Activated T-cell treated with anti-CD3 and anti-CD28 coated beads for 4 hours (primary cell): ENCODE measurements at regions not wholly inside any gene's neighbourhood (a gene's known extent, or its start where the extent isn't known, plus 50 kb on each side); places are given as distances from the start of the nearest gene placed in this dataset.
"Not testable (repeated sequence)": the region's sequence is repeated elsewhere in the genome, so short reads cannot be mapped to it uniquely, and the experiment has no call there.

Experiments used
- DNase-seq: peaks from one replicate; pipeline ENCODE4 v3.0.0-alpha.2; 2020

GRCh38 chr9:120338340-120338739 is 241.6 kb downstream of the CDK5RAP2 start:
- no peak for DNase-seq

- no peak for DNase-seq
Observed at GRCh38 chr9:120337131-120337530, 242.8 kb downstream of the CDK5RAP2 start.

GRCh38 chr9:120336753-120337090 is 243.2 kb downstream of the CDK5RAP2 start:
- DNase-seq = no peak

DNA sequence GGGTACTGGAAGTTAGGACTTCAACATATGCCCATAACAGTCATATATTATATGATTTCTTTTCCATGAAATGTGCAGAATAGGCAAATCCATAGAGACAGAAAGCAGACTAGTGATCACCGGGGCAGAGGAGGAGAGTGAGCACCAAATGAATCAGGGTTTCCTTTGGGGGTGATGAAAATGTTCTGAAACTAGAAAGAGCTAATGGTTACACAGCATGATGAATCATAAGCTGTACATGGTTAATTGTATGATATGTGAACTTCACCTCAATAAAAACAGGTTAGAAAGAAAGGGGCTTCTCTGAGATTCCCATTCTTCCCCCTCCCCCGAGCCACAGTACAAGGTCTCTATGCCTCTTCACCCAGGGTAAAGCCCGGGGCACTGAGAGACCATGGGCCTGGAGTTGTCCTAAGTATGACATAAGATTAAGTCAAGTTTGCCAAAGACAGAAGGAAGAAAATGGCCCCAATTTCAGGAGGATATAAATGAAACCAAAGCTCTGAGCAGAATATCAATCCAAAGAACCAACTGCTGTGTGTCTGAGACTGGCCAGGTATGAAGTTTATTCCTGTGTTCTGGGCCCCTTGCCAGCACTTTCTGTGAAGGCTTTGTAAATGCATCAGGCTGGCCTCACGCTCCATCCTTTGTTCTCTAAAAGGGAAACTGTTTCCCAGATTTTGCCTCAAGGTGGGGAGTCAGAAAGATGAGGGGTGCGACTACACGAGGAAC is 243.8 kb downstream of the CDK5RAP2 start:
- no peak for DNase-seq

- no peak for DNase-seq
Observed at GRCh38 chr9:120331913-120332312, 248.1 kb downstream of the CDK5RAP2 start.

DNA sequence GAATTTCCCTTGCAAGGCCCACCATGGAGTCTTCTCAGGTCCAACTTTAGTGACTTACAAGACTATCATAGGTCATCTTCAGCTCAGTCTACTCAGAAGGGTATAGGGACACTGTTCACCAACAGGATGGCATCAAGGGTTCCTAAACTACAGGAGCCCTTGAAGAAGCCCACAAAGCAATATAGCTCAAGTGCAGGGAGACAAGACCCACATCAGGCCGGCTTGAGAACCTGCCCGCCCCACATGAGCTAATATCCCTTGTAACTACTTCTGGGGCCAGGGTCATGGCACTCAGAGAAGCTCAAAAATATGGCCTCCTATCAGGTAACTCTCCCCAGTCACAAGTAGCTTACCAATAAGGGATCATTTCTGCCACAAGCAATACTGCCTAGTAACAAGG is 249.9 kb downstream of the CDK5RAP2 start:
- DNase-seq = no peak

GRCh38 chr9:120327322-120327721 is 252.6 kb downstream of the CDK5RAP2 start:
- no peak for DNase-seq

DNA sequence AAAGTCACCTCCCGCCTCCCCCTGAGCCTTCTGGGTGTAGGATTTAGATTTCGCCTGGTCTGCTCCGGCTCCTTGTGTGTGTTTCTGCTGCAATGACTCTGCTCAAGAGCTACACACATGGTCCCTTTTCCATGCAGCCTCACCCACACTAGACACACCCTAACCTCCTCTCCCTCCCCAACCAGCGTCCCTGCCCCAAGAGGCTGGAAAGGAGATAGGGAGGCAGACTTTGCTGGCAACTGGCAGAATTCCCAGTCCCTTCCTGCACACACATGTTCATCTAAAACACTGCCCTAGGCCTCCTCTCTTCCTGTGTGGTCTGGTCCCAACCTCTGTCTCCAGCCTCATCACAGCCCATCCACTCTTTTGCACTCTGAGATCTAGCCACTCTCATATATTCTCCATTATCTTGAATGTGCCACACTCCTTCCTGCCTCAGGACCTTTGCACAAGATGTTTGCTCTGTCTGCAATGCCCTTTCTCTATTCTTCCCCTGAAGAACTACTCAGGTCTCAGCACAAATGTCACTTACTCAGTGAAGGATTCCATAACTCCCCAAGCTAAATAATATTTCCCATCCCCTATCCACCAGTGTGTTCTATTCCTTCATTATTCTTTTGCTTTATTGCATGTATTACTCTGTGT is 253.8 kb downstream of the CDK5RAP2 start:
- DNase-seq = no peak

- no peak for DNase-seq
Observed at GRCh38 chr9:120324996-120325642, 254.8 kb downstream of the CDK5RAP2 start.

GRCh38 chr9:120324461-120324860 is 255.5 kb downstream of the CDK5RAP2 start:
- DNase-seq = no peak

GRCh38 chr9:120323125-120323524 is 256.8 kb downstream of the CDK5RAP2 start:
- no peak for DNase-seq

GRCh38 chr9:120319452-120319851 is 260.5 kb downstream of the CDK5RAP2 start:
- no peak for DNase-seq

- DNase-seq = no peak
Observed at GRCh38 chr9:120315154-120315553, 264.8 kb downstream of the CDK5RAP2 start.

GRCh38 chr9:120312031-120312430 is 267.9 kb downstream of the CDK5RAP2 start:
- DNase-seq = no peak

GRCh38 chr9:120310035-120310434 is 269.9 kb downstream of the CDK5RAP2 start:
- DNase-seq = no peak

DNA sequence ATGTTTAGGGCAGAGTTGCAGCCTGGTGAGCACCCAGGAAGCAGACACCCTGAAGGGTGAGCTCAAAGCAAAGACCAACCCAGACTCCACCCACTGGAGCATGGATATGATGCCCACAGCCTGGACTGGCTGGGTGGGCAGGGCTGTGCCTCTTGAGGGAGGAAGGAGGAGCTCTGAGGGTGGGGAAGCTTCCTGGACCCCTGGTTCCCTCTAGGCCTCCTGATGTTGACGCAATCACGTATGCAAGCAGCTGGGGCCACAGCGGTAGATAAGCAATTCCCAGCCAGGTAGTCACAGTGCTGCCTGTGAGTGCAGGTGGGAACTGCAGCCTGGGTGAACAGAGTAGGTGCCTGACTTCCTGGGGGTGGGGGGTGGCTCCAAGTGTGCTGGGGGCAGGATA is 271.5 kb downstream of the CDK5RAP2 start:
- DNase-seq = no peak

GRCh38 chr9:120307599-120307998 is 272.4 kb downstream of the CDK5RAP2 start:
- no peak for DNase-seq

GRCh38 chr9:120306561-120306960 is 273.4 kb downstream of the CDK5RAP2 start:
- DNase-seq = no peak

DNA sequence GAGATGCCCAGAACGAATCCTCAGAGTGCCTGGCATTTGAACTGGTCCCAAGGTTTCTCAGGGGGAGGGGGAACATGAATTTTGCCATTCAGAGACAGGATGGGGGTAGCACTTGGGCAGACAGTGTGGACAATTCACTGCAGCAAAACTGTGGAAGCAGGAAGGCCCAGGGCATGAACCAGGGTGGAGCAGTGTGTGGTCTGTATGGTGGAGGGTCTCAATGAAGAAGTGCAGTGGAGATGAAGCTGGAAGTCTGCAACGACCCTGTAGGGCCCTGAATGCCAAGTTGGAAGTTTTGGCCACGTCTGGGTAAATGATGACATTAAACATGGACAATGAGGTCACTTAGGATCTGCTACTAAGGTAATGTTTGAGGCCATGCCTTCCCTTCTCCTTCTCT is 273.9 kb downstream of the CDK5RAP2 start:
- no peak for DNase-seq

- not testable (repeated sequence) for DNase-seq
Observed at GRCh38 chr9:120304896-120305295, 275.1 kb downstream of the CDK5RAP2 start.

DNA sequence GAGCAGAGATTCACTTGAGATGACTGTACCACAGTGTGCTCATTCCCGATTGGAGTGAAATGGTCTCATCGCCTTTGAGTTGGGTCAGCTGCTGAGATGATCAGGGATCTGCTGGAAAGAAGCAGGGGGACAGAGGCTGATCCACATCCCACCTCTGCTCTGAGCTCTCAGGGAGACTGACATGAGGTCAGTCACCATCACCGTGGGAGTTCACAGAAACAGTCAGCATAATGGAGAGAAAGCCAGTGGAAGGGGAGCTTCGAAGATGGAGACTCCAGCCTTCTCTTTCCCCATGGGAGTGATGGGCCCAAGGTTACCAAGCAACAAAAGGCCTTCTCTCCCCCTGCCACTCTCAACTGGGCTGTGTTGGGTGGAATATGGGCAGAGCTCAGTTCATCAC is 276.4 kb downstream of the CDK5RAP2 start:
- no peak for DNase-seq

- no peak for DNase-seq
Observed at GRCh38 chr9:120299785-120300184, 280.2 kb downstream of the CDK5RAP2 start.

DNA sequence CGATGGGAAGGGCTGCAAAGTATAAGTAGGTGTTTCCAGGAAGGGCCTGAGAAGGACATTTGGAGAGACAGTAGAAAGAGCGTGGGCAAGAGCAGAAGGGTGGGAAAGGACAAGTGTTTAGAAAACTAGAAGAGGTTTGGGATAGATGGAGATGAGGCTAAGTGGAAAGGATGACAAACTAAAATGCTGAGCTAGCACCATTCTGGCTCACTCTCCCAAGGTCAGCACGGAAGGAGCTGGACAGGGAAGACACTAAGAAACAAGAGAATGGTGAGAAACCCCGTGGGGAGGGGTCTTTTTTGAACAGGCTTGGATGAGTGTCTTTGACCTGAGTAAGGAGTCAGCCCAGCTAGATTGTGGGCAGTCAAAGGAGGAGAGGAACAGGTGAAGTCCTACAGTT is 286.0 kb downstream of the CDK5RAP2 start:
- no peak for DNase-seq

DNA sequence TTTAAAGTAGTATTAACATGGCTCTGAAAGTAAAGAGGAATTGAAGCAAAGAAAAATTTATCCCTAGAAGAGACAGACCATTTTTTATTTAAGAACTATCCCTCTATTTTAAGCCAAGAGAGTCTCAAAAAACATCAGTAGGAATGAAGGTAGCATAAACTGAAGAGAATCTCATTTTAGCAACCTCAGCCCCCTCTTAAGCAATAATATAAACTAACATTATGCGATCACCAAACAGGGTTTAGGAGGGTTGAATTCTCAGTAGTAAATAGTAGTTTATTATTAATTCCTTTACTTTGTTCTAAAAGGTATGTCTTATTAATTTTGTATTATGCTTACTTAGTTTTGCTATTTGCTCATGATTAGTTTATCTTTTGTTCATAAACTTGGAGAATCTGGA is 287.4 kb downstream of the CDK5RAP2 start:
- DNase-seq = no peak
